ENCODE measurements at regions not wholly inside any gene's neighbourhood (a gene's known extent, or its start where the extent isn't known, plus 50 kb on each side); places are given as distances from the start of the nearest gene placed in this dataset.

GRCh38 chrX:16487620-16488385 lies 162.2 kb upstream of the S100G start:
- intact Hi-C loops (cut with micrococcal nuclease) = no loop called here
- ATAC-seq (no peak), FAIRE-seq (no peak), DNase-seq (ENCODE audit: extremely low read depth in 1 of 4, low spot score in 3 of 4) (no peak)
- Histone ChIP-seq H3K9ac (ENCODE audit: insufficient read depth in 1 of 2, low read depth in 2 of 2, low read length in 2 of 2) (no peak overlapping the region), H3K36me3 (ENCODE audit: control insufficient read depth, insufficient read depth, low read length) (no peaks in the 10 kb centered on the region), H3K4me1 (replicated peaks in 1 of 2; ENCODE audit: control insufficient read depth in 2 of 2, insufficient read depth in 2 of 2, low read length in 2 of 2) (no peaks in the 10 kb centered on the region), H3K9me1 (ENCODE audit: control insufficient read depth, insufficient read depth, low read length) (no peaks in the 10 kb centered on the region), H3K27ac (ENCODE audit: extremely low read depth, low read depth, low read length) (no peak overlapping the region), H3K9me3 (replicated peaks; ENCODE audit: control insufficient read depth, insufficient read depth, low read depth, low read length) (no peaks in the 10 kb centered on the region), H3K4me3 (no peak overlapping the region), H4K20me1 (replicated peaks; ENCODE audit: control insufficient read depth, insufficient read depth, low read length) (no peaks in the 10 kb centered on the region), H3K79me2 (ENCODE audit: control insufficient read depth, insufficient read depth, low read length) (no peaks in the 10 kb centered on the region), H3K4me2 (ENCODE audit: insufficient read depth, low read length) (no peak overlapping the region), H3K27me3 (ENCODE audit: control insufficient read depth in 2 of 2, insufficient read depth in 2 of 2, low read length in 2 of 2) (no peaks in the 10 kb centered on the region), H2AFZ (ENCODE audit: low read depth, low read length) (no peak overlapping the region)
- CTCF ChIA-PET (ENCODE audit: low intra/inter-chr PET ratio) = no interaction called here
- in situ Hi-C loops (cut with MboI) = no loop called here
- no peak for TF ChIP-seq HNRNPK (IDR thresholded peaks at IDR 0.05; ENCODE audit: low read depth, low read length, poor library complexity, severe bottlenecking)
- 0% methylated on average over 2 of the region's 2 CpGs for WGBS (ENCODE audit: insufficient coverage, low coverage, missing lambda C conversion rate)
- POLR2A ChIA-PET = no interaction called here
- no TSS peak for BruUV-seq (replicated peaks)

DNA sequence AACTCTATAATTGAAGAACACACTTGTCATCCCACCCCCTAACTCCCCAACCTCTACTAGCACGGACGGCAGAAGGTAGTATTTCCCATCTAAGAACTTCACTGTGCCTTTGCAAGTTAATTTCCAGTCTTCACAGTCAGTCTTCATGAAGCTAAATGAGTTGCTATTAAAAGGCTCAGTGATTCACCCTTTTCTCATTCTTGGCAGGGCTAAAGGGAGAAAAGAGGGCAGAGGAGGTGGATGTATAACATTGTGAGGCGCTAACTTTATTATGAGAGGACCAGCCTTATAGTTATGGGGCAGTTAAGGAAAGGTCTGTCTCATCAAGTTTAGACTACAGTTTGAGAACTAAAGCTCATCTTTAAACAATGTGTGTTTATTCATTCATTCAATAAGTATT lies 161.0 kb upstream of the S100G start:
- H3K36me3 ChIP-seq (ENCODE audit: control insufficient read depth, insufficient read depth, low read length) = no peaks in the 10 kb centered on the region
- ChIA-PET POLR2A (interaction anchor here (0.8 to 1.0 kb wide), 2 partner anchors 11 to 18 kb away, joined by 3 read pairs; no protein-coding TSS in a partner anchor), CTCF (ENCODE audit: low intra/inter-chr PET ratio) (interaction anchor here (0.6 kb wide), 1 partner anchor 432 kb away, joined by 3 read pairs; no protein-coding TSS in a partner anchor)
- intact Hi-C loops (cut with micrococcal nuclease) = no loop called here
- no peak overlapping the region for H3K4me2 ChIP-seq (ENCODE audit: insufficient read depth, low read length)
- H3K4me1 ChIP-seq (replicated peaks in 1 of 2; ENCODE audit: control insufficient read depth in 2 of 2, insufficient read depth in 2 of 2, low read length in 2 of 2) = no peaks in the 10 kb centered on the region
- H2AFZ ChIP-seq (ENCODE audit: low read depth, low read length) = no peak overlapping the region
- no peaks in the 10 kb centered on the region for H3K79me2 ChIP-seq (ENCODE audit: control insufficient read depth, insufficient read depth, low read length)
- ATAC-seq = no peak
- H3K9me1 ChIP-seq (ENCODE audit: control insufficient read depth, insufficient read depth, low read length) = no peaks in the 10 kb centered on the region
- H4K20me1 ChIP-seq (replicated peaks; ENCODE audit: control insufficient read depth, insufficient read depth, low read length) = no peaks in the 10 kb centered on the region
- H3K4me3 ChIP-seq = no peak overlapping the region
- DNase-seq (ENCODE audit: extremely low read depth in 1 of 4, low spot score in 3 of 4) = no peak
- 4% methylated on average over 3 of the region's 3 CpGs for WGBS (ENCODE audit: insufficient coverage, low coverage, missing lambda C conversion rate)
- in situ Hi-C loops (cut with MboI) = no loop called here
- H3K9ac ChIP-seq (ENCODE audit: insufficient read depth in 1 of 2, low read depth in 2 of 2, low read length in 2 of 2) = no peak overlapping the region
- no TSS peak for BruUV-seq (replicated peaks)
- TF ChIP-seq NCOA1 (IDR thresholded peaks at IDR 0.05; ENCODE audit: low read depth) (no peak), ZNF518B (CRISPR knock-in tag; IDR thresholded peaks at IDR 0.05) (no peak), POLR2AphosphoS5 (IDR thresholded peaks at IDR 0.05; ENCODE audit: control insufficient read depth, insufficient read depth, low read depth, low read length) (no peak), SETDB1 (IDR thresholded peaks at IDR 0.05; ENCODE audit: low read length) (no peak)
- TF ChIP-seq, protein P1, sequence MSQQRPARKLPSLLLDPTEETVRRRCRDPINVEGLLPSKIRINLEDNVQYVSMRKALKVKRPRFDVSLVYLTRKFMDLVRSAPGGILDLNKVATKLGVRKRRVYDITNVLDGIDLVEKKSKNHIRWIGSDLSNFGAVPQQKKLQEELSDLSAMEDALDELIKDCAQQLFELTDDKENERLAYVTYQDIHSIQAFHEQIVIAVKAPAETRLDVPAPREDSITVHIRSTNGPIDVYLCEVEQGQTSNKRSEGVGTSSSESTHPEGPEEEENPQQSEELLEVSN (IDR thresholded peaks at IDR 0.05; ENCODE audit: borderline replicate concordance in 1 of 2, extremely low read depth in 1 of 2, insufficient read depth in 1 of 2, insufficient read length in 1 of 2, low read depth in 1 of 2, low read length in 1 of 2, poor library complexity in 1 of 2, severe bottlenecking in 1 of 2) = no peak
- H3K27ac ChIP-seq (ENCODE audit: extremely low read depth, low read depth, low read length) = no peak overlapping the region
- H3K27me3 ChIP-seq (ENCODE audit: control insufficient read depth in 2 of 2, insufficient read depth in 2 of 2, low read length in 2 of 2) = no peaks in the 10 kb centered on the region
- no peaks in the 10 kb centered on the region for H3K9me3 ChIP-seq (replicated peaks; ENCODE audit: control insufficient read depth, insufficient read depth, low read depth, low read length)
- FAIRE-seq = no peak
